ENCODE measurements at regions not wholly inside any gene's neighbourhood (a gene's known extent, or its start where the extent isn't known, plus 50 kb on each side); places are given as distances from the start of the nearest gene placed in this dataset.

- ATAC-seq: no peak
- CTCF ChIA-PET (ENCODE audit: low intra/inter-chr PET ratio): no interaction called here
Measured at GRCh38 chr5:101721543-101721942, 574.5 kb downstream of the SLCO4C1 start.

More at GRCh38 chr5:101721543-101721942, 574.5 kb downstream of the SLCO4C1 start:
- TF ChIP-seq MAFG (tag; conservative IDR thresholded peaks at IDR 0.05) (peak; percentile 23; the same call in 1 of the 2 replicates), MAFK (IDR thresholded peaks at IDR 0.05; ENCODE audit: low read length) (0 out of 2 replicates have a peak, but pooled peaks have one; percentile 10), EP400 (IDR thresholded peaks at IDR 0.05) (no peak), RB1 (IDR thresholded peaks at IDR 0.05; ENCODE audit: low read depth) (no peak), ARID4B (CRISPR knock-in tag; IDR thresholded peaks at IDR 0.05) (no peak), MBD1 (CRISPR knock-in tag; IDR thresholded peaks at IDR 0.05) (no peak), USF1 (CRISPR knock-in tag; IDR thresholded peaks at IDR 0.05) (no peak), ZNF324 (CRISPR knock-in tag; IDR thresholded peaks at IDR 0.05) (no peak), BRD4 (IDR thresholded peaks at IDR 0.05) (no peak), DNMT1 (IDR thresholded peaks at IDR 0.05) (no peak), ZNF316 (IDR thresholded peaks at IDR 0.05) (0 out of 2 replicates have a peak, but pooled peaks have one; percentile 46)
- no peak for FAIRE-seq
- Histone ChIP-seq H3K27ac (ENCODE audit: extremely low read depth, low read depth, low read length) (no peak overlapping the region), H3K4me2 (ENCODE audit: insufficient read depth, low read length) (no peak overlapping the region), H3K9ac (ENCODE audit: insufficient read depth in 1 of 2, low read depth in 2 of 2, low read length in 2 of 2) (no peak overlapping the region), H4K20me1 (replicated peaks; ENCODE audit: control insufficient read depth, insufficient read depth, low read length) (no peaks in the 10 kb centered on the region), H3K4me1 (replicated peaks in 1 of 2; ENCODE audit: control insufficient read depth in 2 of 2, insufficient read depth in 2 of 2, low read length in 2 of 2) (no peaks in the 10 kb centered on the region), H3K4me3 (no peak overlapping the region), H3K9me1 (ENCODE audit: control insufficient read depth, insufficient read depth, low read length) (no peaks in the 10 kb centered on the region), H3K27me3 (ENCODE audit: control insufficient read depth in 2 of 2, insufficient read depth in 2 of 2, low read length in 2 of 2) (no peaks in the 10 kb centered on the region), H3K9me3 (replicated peaks; ENCODE audit: control insufficient read depth, insufficient read depth, low read depth, low read length) (no peaks in the 10 kb centered on the region; the same call in 1 of the 2 replicates), H3K79me2 (ENCODE audit: control insufficient read depth, insufficient read depth, low read length) (no peaks in the 10 kb centered on the region), H2AFZ (ENCODE audit: low read depth, low read length) (no peak overlapping the region), H3K36me3 (ENCODE audit: control insufficient read depth, insufficient read depth, low read length) (no peaks in the 10 kb centered on the region)
- in situ Hi-C loops (cut with MboI): no loop called here
- no peak for DNase-seq (ENCODE audit: extremely low read depth in 1 of 4, low spot score in 3 of 4)
- intact Hi-C loops (cut with micrococcal nuclease): no loop called here
- BruUV-seq (replicated peaks): no TSS peak
- POLR2A ChIA-PET: no interaction called here
- 0% methylated on average over 1 of the region's 1 CpG for WGBS (ENCODE audit: insufficient coverage, low coverage, missing lambda C conversion rate)

Measured in K562 (cell line).